ENCODE measurements at regions not wholly inside any gene's neighbourhood (a gene's known extent, or its start where the extent isn't known, plus 50 kb on each side); places are given as distances from the start of the nearest gene placed in this dataset.

DNA sequence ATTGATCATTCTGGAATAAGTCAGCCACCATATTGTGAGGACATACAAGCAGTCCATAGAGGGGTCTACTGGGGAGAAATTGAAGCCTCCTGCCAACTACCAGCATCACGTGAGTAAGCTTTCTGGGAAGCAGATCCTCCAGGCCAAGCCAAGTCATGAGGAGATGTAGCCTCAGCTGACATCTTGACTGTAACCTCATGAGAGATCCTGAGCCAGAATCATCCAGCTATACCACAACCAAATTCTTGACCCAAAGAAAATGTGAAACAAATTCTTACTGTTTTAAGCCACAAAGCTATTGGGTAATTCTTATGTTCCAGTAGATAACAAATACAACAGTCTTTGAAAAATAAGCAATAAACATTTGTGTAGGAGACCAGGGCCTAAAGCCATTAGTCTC, 479.4 kb upstream of the DCN start:
- TF ChIP-seq, protein P1, sequence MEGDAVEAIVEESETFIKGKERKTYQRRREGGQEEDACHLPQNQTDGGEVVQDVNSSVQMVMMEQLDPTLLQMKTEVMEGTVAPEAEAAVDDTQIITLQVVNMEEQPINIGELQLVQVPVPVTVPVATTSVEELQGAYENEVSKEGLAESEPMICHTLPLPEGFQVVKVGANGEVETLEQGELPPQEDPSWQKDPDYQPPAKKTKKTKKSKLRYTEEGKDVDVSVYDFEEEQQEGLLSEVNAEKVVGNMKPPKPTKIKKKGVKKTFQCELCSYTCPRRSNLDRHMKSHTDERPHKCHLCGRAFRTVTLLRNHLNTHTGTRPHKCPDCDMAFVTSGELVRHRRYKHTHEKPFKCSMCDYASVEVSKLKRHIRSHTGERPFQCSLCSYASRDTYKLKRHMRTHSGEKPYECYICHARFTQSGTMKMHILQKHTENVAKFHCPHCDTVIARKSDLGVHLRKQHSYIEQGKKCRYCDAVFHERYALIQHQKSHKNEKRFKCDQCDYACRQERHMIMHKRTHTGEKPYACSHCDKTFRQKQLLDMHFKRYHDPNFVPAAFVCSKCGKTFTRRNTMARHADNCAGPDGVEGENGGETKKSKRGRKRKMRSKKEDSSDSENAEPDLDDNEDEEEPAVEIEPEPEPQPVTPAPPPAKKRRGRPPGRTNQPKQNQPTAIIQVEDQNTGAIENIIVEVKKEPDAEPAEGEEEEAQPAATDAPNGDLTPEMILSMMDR (IDR thresholded peaks at IDR 0.05; ENCODE audit: borderline replicate concordance, extremely low read depth, low read length, poor library complexity, severe bottlenecking) = no peak
- TF ChIP-seq EZH2 (IDR thresholded peaks at IDR 0.05; ENCODE audit: borderline replicate concordance, low read depth, low read length, severe bottlenecking) = no peak
